NCI-H526 treated with DMSO at 0.1 percent for 48 hours (cell line): ENCODE measurements at regions not wholly inside any gene's neighbourhood (a gene's known extent, or its start where the extent isn't known, plus 50 kb on each side); places are given as distances from the start of the nearest gene placed in this dataset.
"Not testable (repeated sequence)": the region's sequence is repeated elsewhere in the genome, so short reads cannot be mapped to it uniquely, and the experiment has no call there.

Source experiments
- DNase-seq: peaks from one replicate; lab custom pipeline; 2025; lab: John Stamatoyannopoulos, UW

GRCh38 chr6:145112711-145113148 is 622.6 kb downstream of the EPM2A start:
- DNase-seq, result no peak

- DNase-seq, result no peak
Observed at GRCh38 chr6:145115638-145116037, 619.7 kb downstream of the EPM2A start.

DNA sequence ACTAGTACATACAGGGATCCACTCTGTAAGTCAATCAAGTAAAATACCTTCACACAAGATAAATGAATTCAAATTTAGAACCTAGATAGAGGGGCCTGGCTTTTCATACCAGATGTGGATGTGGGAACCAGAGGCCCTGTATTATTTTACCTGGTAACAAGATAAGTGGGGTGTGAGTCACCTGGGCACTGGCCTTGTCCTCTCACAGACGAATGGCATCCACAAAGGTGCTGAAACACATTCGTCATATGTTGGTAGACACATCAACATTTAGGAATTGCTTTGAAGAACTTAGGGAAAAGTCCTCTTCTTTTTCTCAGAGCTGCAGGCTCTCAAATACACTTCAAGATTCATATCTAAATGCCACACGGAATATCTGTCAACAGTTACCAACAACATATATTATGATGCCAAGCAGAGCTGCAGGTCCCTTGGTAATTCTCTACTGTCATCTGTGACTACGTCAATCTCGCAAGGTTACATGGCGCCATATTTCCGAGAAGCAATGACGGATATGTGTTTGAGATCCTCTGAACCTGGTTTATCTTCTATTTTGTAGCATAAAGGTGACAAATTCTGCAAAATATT is 618.6 kb downstream of the EPM2A start:
- no peak for DNase-seq

DNA sequence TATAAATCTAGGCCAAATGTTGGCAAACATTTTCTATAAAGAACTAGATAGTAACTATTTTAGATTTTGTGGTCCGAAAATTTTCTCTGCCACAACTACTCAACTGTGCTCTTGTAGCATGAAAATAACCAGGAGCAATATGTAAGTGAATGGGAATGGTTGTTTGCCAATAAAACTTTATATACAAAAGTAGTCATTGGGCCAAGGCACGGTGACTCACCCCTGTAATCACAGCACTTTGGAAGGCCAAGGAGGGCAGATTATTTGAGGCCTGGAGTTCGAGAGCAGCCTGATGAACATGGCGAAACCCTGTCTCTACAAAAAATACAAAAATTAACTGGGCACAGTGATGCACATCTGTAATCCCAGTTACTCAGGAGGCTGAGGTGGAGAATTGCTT is 617.1 kb downstream of the EPM2A start:
- DNase-seq, result no peak

DNA sequence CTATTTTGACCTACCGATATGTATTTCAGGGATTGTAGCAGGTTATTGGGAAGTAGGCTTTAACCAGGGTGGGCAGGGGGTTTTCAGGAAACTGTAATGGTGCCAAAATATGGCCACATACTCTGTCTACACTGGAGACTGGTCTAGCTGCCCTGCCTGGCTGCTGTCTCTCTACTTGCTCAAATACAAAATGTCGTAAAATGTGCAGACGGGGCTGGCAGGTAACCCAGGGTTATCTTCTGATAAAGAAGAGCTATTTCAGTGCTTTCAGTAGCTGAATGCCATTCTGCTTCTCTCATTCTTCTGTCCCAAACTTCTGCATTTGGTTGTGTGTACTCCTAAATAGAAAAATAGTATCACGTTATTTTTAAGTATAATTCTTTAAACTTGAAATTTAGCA is 616.2 kb downstream of the EPM2A start:
- no peak for DNase-seq

- DNase-seq, result no peak
Observed at GRCh38 chr6:145132709-145133108, 602.6 kb downstream of the EPM2A start.

- no peak for DNase-seq
Observed at GRCh38 chr6:145135702-145136101, 599.6 kb downstream of the EPM2A start.

GRCh38 chr6:145137425-145137824 is 597.9 kb downstream of the EPM2A start:
- DNase-seq, result no peak

DNA sequence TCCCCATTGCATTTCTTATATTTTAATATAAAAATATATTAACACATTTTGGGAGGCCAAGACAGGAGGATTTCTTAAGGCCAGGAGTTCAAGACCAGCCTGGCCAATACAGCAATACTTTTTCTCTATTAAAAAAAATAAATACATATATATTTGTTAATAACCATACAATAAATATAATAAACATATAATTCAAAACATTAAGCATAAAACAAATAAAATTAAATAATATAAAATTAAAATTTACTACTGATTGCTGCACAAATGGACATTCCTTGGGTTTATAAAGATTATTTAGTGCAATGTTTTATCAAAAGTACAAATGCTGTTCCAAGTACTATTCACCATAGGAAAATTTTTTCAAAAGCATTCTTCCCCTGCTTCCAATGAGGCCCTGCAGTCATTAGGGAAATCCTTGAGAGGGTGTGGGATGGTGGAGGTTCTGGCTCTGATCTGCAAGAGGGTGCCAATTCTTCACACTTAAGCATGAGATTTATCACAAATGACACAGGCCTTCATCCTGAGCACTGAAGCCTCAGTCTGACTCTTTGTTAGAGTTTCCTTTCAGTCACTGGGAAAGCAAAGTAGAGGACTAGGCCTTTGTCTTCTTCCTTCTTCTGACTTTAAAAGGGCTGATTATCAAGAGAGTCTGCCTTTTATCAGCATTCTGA is 596.7 kb downstream of the EPM2A start:
- no peak for DNase-seq

DNA sequence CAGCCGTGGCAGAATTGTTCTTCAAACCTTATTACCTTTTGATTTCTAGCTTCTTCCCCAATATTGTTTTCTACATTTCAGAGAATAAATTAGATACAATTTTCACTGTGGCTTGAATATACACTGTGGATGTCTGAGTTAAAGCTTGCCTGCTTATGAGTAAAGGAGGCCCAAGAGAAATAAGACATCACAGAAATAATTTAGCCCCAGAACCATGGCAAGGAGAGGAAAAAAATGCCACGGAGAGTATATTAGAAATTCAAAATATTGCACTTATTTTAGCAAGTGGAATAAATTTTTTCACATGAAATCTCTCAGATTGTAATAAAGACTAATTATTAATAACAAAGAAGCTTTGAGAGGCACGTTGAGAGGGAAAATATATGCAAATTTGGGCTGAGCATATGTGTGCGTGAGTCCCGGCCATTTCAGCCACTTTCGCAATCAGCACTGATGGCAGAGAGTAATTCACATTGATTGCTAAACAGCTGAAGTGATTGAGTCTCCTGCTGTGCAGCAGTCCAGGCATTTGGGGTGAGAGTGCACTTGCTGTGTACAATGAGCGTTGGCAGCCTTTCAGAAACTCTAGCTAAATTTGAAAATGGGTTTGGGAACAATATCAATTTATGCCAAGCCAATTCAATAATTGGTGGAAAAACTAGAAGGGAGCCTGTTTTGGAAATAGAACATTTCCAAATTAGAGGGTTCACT is 596.0 kb downstream of the EPM2A start:
- no peak for DNase-seq

- DNase-seq, result no peak
Observed at GRCh38 chr6:145139895-145140294, 595.4 kb downstream of the EPM2A start.

DNA sequence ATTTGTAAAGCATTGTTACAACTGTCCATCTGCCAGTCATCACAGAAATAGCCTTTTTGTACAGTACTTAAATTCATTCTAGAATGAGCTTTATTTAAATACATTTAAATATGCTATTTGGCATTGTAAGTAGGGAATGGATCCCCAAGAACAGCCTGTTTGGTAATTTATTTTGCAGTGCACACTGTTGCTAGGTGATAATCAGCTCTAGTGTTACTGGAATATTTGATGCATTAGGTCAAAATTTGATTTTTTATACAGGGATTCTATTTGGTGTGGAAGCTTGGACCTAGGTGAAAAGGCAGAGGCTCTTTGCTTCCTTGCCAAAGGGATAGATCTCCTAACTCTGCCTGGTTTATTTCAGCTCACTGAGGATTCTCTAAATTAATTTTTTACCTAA is 593.7 kb downstream of the EPM2A start:
- no peak for DNase-seq

- DNase-seq, result no peak
Observed at GRCh38 chr6:145142958-145143357, 592.4 kb downstream of the EPM2A start.

GRCh38 chr6:145143379-145143778 is 591.9 kb downstream of the EPM2A start:
- DNase-seq, result no peak

DNA sequence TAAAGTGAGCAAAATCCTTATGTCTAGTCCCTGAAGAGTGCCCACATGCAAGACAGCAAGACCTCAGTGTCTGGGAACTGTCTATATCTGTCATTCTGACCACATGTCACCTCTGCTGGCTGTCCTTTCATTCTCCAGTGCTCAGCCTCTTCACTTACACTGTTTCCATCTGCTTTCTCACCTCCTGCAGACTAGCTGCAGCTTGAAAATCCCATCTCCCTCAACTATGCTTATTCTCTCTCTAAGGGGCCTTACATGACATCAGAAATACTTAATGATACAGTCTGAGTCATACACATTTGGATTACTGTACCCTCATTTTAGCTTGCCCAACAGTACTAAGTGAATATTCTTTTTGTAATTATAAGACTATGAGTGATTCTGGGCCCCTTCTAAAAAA is 587.8 kb downstream of the EPM2A start:
- no peak for DNase-seq

DNA sequence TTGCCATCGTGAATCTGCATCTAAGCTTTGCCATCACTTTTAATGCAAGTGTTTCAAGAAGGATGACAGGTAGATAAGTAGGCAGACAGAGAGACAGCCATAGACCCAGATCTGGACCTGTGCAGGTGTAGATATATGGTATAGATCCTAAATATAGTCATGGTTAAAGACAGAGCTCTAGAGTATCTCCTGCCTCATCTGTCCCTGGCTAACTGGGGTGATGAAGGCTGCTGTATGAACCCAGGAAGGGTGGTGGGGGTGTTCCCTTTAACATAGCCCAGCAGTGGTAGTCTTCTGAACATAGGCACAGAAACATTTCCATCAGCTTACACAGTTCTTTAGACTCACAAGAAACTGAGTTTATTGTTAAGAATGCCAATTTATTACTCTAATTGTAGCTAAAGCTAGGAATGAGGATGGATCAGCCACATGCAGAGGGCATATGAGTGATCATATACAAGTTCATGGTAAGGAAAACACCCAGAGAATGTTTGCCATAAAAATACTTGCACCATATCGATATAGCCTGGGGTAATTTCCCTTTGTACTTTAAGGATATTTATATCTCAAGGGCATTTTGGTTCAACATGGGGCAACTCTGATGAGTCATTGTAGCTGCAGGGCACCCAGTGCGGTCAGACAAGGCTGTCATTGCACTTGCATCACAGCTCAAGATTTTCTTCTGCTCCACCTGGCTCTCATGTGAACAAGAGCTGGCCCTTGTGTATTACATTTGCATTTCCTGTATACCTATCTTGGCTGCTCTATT is 587.2 kb downstream of the EPM2A start:
- no peak for DNase-seq

DNA sequence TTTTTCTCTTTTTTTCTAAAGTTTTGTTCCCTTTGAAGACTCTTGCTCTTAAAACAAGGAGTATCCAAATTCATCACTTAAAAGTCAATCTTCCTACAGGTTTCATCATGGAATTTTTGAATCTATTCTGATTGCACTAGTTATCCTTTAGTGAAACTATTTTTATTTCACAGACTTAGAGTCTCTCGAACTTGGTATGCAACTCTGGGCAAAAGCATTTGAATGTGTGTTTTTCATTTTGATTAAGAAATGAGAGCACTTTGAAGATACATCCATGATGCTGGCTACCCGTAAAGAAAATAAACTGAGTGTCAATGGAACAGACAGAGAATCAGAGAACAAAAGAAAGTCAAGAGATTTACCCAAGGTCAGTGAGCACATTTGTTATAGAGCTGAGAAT is 586.5 kb downstream of the EPM2A start:
- no peak for DNase-seq

GRCh38 chr6:145151624-145152023 is 583.7 kb downstream of the EPM2A start:
- peak; percentile 30 for DNase-seq

DNA sequence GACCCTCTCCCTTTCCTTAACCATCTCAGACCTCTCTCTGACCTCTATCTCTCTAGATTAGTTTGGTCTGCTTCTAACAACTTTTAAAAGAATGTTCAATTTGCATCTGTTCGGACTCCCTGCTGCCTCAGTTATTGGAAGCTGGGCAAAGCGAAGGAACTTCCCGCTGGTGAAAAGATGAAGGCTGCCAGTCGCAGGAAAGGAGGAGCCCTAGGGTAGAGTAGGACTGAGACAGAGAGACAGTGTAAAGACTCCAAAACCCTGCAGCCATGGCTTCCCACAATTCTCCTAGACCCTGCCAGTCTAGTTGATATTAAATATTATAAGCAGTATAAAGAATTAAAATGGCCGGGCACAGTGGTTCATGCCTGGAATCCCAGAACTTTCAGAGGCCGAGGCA is 581.8 kb downstream of the EPM2A start:
- no peak for DNase-seq

DNA sequence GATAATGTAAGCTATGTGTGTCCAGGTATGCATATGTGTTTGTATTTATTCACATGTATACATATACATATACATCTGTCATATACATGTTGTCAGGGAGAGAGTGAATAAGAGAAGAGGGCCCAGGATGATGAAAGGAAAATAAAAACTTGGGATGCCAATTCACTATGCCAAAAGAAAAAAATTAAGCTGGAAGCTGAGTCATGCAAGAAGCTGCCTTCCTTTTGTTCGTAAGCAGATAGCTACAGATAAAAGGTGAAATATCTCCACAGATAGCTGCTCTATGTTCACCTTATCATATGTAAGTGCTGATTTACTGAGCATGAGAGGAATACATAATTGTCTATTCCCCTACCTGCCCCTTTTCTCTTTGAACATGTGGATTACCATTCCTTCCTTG is 579.9 kb downstream of the EPM2A start:
- no peak for DNase-seq

DNA sequence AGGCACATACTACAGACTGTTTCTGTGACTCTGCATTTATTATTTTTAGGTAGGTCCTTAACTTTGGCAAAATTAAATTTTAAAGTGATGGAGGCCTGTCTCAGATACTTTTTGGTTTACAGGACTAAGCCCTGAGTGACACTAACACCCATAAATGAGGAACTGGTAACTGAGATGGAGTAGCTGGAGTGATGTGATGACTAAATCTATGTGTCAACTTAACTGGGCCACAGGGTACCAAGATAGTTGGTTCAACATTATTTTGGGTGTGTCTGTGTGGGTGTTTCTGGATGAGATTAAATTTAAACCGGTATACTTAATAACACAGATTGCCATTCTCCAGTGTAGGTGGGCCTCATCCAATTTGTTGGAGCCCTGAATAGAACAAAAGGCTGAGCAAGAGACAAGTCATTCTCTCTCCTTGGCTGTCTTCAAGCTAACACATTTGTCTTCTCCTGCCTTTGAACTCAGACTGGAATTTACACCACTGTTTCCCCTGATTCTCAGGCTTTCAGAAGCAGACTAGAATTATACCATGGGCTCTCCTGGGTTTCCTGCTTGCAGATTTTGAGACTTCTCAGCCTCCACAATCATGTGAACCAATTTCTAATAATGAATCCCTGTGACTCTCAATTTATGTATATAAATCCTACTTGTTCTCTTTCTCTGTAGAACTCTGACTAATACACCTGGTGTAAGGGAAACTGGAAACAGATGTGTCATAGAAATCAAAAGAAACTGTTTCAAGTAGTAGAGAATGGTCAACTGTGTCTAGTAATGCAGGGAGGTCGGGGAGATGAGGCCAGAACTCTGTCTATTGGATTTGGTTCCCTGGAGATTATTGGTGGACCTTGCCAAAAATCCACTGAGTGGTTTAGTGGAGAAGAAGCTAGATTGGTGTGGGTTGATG is 579.2 kb downstream of the EPM2A start:
- no peak for DNase-seq

GRCh38 chr6:145158636-145159035 is 576.7 kb downstream of the EPM2A start:
- DNase-seq, result not testable (repeated sequence)
